Left ventricle myocardium inferior (tissue), 1 donor: ENCODE measurements at regions not wholly inside any gene's neighbourhood (a gene's known extent, or its start where the extent isn't known, plus 50 kb on each side); places are given as distances from the start of the nearest gene placed in this dataset.

Experiments
- DNase-seq: peaks from one replicate; pipeline ENCODE4 v3.0.0-alpha.2; 2020
- H3K27ac ChIP-seq: fragments of 200-600 bp; replicated peaks from 2 replicates; pipeline ENCODE4 v1.8.0; 2021
- H3K27me3 ChIP-seq: fragments of 200-600 bp; 2 replicates; pipeline ENCODE4 v1.8.0; 2021; ENCODE audit warnings: low read depth
- H3K36me3 ChIP-seq: fragments of 200-600 bp; 2 replicates; pipeline ENCODE4 v1.8.0; 2021
- H3K4me1 ChIP-seq: fragments of 200-600 bp; 2 replicates; pipeline ENCODE4 v1.8.0; 2021
- H3K4me3 ChIP-seq: fragments of 200-600 bp; 2 replicates; pipeline ENCODE4 v1.8.0; 2021; ENCODE audit warnings: mild to moderate bottlenecking, moderate library complexity
- H3K9me3 ChIP-seq: fragments of 200-600 bp; replicated peaks from 2 replicates; pipeline ENCODE4 v1.8.0; 2021
- CTCF ChIP-seq: fragments of 200-600 bp; IDR thresholded peaks from 2 replicates; pipeline ENCODE4 v1.8.0; 2021; ENCODE audit warnings: antibody characterized with exemption, mild to moderate bottlenecking, borderline replicate concordance
- intact Hi-C: fragments of 100-400 bp; cut with micrococcal nuclease; formaldehyde crosslinking; loops from one replicate; pipeline ENCODE4 v1.11.0; 2022
- donor health status: DM: no; HTN: yes; CAD: no; lungs with severe emphysema.

GRCh38 chr14:96693987-96694386 is 103.2 kb upstream of the VRK1 start:
- Histone ChIP-seq H3K4me1 (no peaks in the 10 kb centered on the region), H3K27ac (no peak overlapping the region), H3K27me3 (peaks cover 76% of the 10 kb centered on the region), H3K36me3 (no peaks in the 10 kb centered on the region), H3K9me3 (no peaks in the 10 kb centered on the region), H3K4me3 (no peak overlapping the region)
- intact Hi-C loops = no loop called here
- DNase-seq = no peak
- no peak for TF ChIP-seq CTCF

GRCh38 chr14:96698960-96699539 is 98.1 kb upstream of the VRK1 start:
- no peak for TF ChIP-seq CTCF
- intact Hi-C loops = no loop called here
- Histone ChIP-seq H3K27me3 (peaks cover 77% of the 10 kb centered on the region), H3K4me1 (no peaks in the 10 kb centered on the region), H3K4me3 (no peak overlapping the region), H3K27ac (no peak overlapping the region), H3K36me3 (no peaks in the 10 kb centered on the region), H3K9me3 (peaks cover 2% of the 10 kb centered on the region)
- no peak for DNase-seq

GRCh38 chr14:96699666-96700065 is 97.5 kb upstream of the VRK1 start:
- TF ChIP-seq CTCF = no peak

GRCh38 chr14:96702831-96703230 is 94.4 kb upstream of the VRK1 start:
- no peak for DNase-seq
- intact Hi-C loops = no loop called here
- H3K4me3 ChIP-seq = no peak overlapping the region

More at GRCh38 chr14:96699666-96700065, 97.5 kb upstream of the VRK1 start:
- H3K9me3 ChIP-seq = peaks cover 2% of the 10 kb centered on the region
- no peaks in the 10 kb centered on the region for H3K36me3 ChIP-seq
- H3K27me3 ChIP-seq = peaks cover 77% of the 10 kb centered on the region
- intact Hi-C loops = no loop called here
- no peaks in the 10 kb centered on the region for H3K4me1 ChIP-seq
- no peak overlapping the region for H3K4me3 ChIP-seq
- no peak for DNase-seq
- H3K27ac ChIP-seq = no peak overlapping the region

GRCh38 chr14:96705422-96706092 is 91.6 kb upstream of the VRK1 start:
- Histone ChIP-seq H3K27ac (no peak overlapping the region), H3K36me3 (no peaks in the 10 kb centered on the region), H3K4me1 (no peaks in the 10 kb centered on the region), H3K27me3 (peaks cover 64% of the 10 kb centered on the region), H3K9me3 (no peaks in the 10 kb centered on the region), H3K4me3 (no peak overlapping the region)
- intact Hi-C loops = no loop called here
- TF ChIP-seq CTCF = no peak
- DNase-seq = no peak

More at GRCh38 chr14:96702831-96703230, 94.4 kb upstream of the VRK1 start:
- Histone ChIP-seq H3K9me3 (peaks cover 2% of the 10 kb centered on the region), H3K27me3 (peaks cover 62% of the 10 kb centered on the region), H3K4me1 (no peaks in the 10 kb centered on the region), H3K36me3 (no peaks in the 10 kb centered on the region), H3K27ac (no peak overlapping the region)
- TF ChIP-seq CTCF = no peak
